Muscle of leg (tissue), 3 donors: ENCODE measurements at regions not wholly inside any gene's neighbourhood (a gene's known extent, or its start where the extent isn't known, plus 50 kb on each side); places are given as distances from the start of the nearest gene placed in this dataset.

Source experiments
- DNase-seq: peaks from one replicate; pipeline ENCODE4 v3.0.0; 2013
- H3K27ac ChIP-seq: one replicate; pipeline ENCODE4 v1.5.1; 2013; ENCODE audit warnings: mild to moderate bottlenecking, low read length, control low read depth
- H3K27me3 ChIP-seq: one replicate; pipeline ENCODE4 v1.6.1; 2013; ENCODE audit warnings: low read length; ENCODE audit not compliant: control insufficient read depth, insufficient read depth
- H3K36me3 ChIP-seq: one replicate; pipeline ENCODE4 v1.6.1; 2013; ENCODE audit warnings: low read length; ENCODE audit not compliant: control insufficient read depth, insufficient read depth
- H3K4me1 ChIP-seq: one replicate; pipeline ENCODE4 v1.6.1; 2013; ENCODE audit warnings: low read length; ENCODE audit not compliant: control insufficient read depth, insufficient read depth
- H3K4me3 ChIP-seq: one replicate; pipeline ENCODE4 v1.5.1; 2013; ENCODE audit warnings: low read length, control low read depth
- H3K9me3 ChIP-seq: replicated peaks from 2 replicates; pipeline ENCODE4 v1.6.1; 2013; ENCODE audit warnings: low read depth, low read length; ENCODE audit not compliant: control insufficient read depth
- WGBS: methylation state at CpG from one replicate; pipeline ENCODE4 v1.1.5; 2013; ENCODE audit warnings: missing lambda C conversion rate; ENCODE audit not compliant: insufficient coverage; 5-methylcytosine and 5-hydroxymethylcytosine counted together

DNA sequence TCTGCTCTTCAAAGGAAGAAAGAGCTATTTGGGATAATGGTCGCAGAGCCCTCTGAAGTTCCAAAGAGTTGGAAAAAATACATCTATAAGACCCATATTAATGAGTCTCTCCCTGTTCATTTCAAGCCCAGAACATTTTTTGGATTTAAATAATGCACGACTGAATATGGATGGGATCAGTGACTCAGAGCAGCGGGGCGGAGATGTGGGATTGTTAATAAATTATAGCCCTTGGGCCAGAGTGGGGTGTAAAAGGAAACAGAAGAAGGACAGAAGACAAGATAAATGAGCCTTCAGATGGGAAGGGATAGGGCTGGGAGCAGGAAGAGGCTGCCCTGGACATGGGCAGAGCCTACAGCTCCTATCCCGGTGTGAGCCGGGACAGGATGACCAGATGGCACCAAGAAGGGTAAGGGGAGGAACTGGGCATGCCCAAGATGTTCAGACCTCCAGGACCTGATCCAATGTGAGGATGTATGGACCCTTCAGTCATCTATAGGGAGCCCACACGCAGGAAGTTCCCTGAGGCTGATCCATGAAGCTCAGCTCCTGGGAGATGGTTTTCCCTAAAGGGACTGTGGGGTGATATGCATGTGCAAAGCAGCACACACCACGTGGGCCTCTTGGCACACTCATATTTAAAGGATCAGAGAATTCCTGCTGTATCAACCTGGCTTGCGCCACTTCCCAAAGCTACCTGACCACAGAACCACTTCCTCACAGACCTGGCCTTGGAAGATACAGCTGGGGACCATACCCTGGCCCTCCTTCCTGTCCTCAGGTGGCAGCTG, 96.1 kb upstream of the PLXNA4 start:
- Histone ChIP-seq H3K36me3 (no peaks in the 10 kb centered on the region), H3K27me3 (no peaks in the 10 kb centered on the region), H3K27ac (no peak overlapping the region), H3K4me3 (no peak overlapping the region), H3K4me1 (no peaks in the 10 kb centered on the region), H3K9me3 (no peaks in the 10 kb centered on the region)
- no peak for DNase-seq
- 87% methylated on average over 6 of the region's 9 CpGs for WGBS

GRCh38 chr7:132666774-132667172, 90.5 kb upstream of the PLXNA4 start:
- no peak overlapping the region for H3K27ac ChIP-seq
- no peaks in the 10 kb centered on the region for H3K9me3 ChIP-seq
- no peak for DNase-seq
- no peaks in the 10 kb centered on the region for H3K36me3 ChIP-seq
- no peaks in the 10 kb centered on the region for H3K4me1 ChIP-seq
- no peaks in the 10 kb centered on the region for H3K27me3 ChIP-seq
- H3K4me3 ChIP-seq, result no peak overlapping the region
- 63% methylated on average over 1 of the region's 2 CpGs for WGBS

DNA sequence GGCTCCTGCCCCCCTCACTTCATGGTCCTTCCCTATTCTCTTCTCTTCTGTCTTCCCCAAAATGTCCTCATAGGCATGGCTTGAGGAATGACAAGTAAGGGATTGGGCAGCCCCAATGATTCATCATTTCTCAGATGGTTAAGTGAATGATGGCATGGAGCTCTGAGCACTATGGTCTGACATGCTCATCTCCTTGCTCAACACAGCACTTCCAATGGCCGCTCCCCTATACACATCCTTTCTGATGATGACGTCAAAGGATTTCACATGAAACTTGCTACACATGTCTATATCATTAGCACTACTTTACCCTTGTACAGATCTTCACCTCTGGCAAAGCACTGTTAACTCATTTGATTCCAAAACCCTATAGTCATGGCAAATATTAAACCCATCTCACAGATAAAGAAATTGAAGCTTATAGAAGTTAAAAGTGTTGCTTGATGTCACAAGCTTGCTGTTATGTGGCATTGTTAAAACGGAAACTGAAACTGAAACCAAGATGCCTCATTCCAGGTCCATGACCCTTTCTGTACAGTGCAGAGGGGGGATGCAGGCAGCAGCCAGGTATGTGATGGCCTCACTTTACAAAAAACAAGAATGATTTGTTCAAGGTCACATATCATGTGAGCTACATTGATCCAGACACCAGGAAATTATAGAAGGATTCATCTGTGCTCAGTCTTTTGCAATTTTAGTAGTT, 90.0 kb upstream of the PLXNA4 start:
- H3K4me1 ChIP-seq, result no peaks in the 10 kb centered on the region
- DNase-seq, result no peak
- H3K4me3 ChIP-seq, result no peak overlapping the region
- no peaks in the 10 kb centered on the region for H3K9me3 ChIP-seq
- H3K27ac ChIP-seq, result no peak overlapping the region
- no peaks in the 10 kb centered on the region for H3K36me3 ChIP-seq
- H3K27me3 ChIP-seq, result no peaks in the 10 kb centered on the region
- WGBS, result 56% methylated on average over 3 of the region's 3 CpGs

GRCh38 chr7:132656846-132657776, 80.8 kb upstream of the PLXNA4 start:
- H3K36me3 ChIP-seq, result no peaks in the 10 kb centered on the region
- no peak overlapping the region for H3K4me3 ChIP-seq
- H3K4me1 ChIP-seq, result peaks cover 4% of the 10 kb centered on the region
- H3K27ac ChIP-seq, result no peak overlapping the region
- H3K9me3 ChIP-seq, result no peaks in the 10 kb centered on the region
- 62% methylated on average over 4 of the region's 9 CpGs for WGBS
- H3K27me3 ChIP-seq, result peaks cover 2% of the 10 kb centered on the region
- no peak for DNase-seq

DNA sequence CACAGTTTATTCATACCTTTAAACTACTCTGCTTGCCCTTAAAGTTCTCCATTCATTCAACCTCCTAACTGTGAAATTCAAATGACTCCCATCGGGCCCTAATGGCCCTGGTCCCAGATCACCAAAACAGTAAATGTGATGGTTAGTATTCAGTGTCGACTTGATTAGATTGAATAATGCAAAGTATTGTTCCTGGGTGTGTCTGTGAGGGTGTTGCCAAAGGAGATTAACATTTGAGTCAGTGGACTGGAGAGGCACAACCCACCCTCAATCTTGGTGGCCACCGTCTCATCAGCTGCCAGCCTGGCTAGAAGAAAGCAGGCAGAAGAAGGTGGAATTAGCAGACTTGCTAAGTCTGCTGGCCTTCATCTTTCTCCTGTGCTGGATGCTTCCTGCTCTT, 80.1 kb upstream of the PLXNA4 start:
- H3K36me3 ChIP-seq, result no peaks in the 10 kb centered on the region
- no peak overlapping the region for H3K4me3 ChIP-seq
- WGBS, result 80% methylated on average over 1 of the region's 3 CpGs
- H3K27ac ChIP-seq, result no peak overlapping the region
- H3K27me3 ChIP-seq, result peaks cover 2% of the 10 kb centered on the region
- peaks cover 4% of the 10 kb centered on the region for H3K4me1 ChIP-seq
- no peak for DNase-seq
- no peaks in the 10 kb centered on the region for H3K9me3 ChIP-seq

DNA sequence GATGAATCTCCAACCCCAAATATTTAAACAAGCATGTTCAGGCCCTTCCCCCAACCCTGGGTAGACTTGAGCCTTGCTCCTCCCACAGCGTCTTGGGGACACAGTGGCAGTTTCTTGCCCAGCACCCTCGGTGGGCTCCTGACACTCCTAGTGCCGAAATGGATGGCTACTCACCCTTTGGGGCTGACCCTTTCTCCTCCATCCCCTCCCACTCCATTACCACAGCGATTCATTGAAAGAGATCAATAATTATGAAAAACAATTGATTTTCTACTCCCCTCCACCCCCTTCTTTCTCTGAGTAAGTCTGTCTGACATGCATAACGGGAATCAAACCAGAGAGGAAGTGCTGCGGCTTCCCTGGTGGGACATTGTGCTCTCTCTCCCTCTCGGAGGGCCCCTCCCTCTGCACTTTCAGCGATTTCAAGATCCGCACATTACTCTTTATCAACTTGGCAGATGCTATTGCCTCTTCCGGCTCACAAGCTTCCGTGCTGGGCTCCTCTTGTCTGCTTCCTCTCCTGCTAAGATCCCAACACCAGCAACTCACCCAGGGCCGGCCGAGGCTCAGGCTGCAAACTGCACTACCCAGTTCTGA, 79.0 kb upstream of the PLXNA4 start:
- Histone ChIP-seq H3K27ac (no peak overlapping the region), H3K4me3 (peak overlapping the region; percentile 0), H3K27me3 (peaks cover 2% of the 10 kb centered on the region), H3K36me3 (no peaks in the 10 kb centered on the region), H3K9me3 (no peaks in the 10 kb centered on the region), H3K4me1 (peaks cover 4% of the 10 kb centered on the region)
- DNase-seq, result peak; percentile 71
- 8% methylated on average over 11 of the region's 13 CpGs for WGBS

GRCh38 chr7:132654150-132654549, 77.9 kb upstream of the PLXNA4 start:
- Histone ChIP-seq H3K36me3 (no peaks in the 10 kb centered on the region), H3K27me3 (peaks cover 2% of the 10 kb centered on the region), H3K4me3 (no peak overlapping the region), H3K4me1 (peaks cover 4% of the 10 kb centered on the region), H3K9me3 (no peaks in the 10 kb centered on the region), H3K27ac (no peak overlapping the region)
- WGBS, result 80% methylated on average over 1 of the region's 3 CpGs
- no peak for DNase-seq

DNA sequence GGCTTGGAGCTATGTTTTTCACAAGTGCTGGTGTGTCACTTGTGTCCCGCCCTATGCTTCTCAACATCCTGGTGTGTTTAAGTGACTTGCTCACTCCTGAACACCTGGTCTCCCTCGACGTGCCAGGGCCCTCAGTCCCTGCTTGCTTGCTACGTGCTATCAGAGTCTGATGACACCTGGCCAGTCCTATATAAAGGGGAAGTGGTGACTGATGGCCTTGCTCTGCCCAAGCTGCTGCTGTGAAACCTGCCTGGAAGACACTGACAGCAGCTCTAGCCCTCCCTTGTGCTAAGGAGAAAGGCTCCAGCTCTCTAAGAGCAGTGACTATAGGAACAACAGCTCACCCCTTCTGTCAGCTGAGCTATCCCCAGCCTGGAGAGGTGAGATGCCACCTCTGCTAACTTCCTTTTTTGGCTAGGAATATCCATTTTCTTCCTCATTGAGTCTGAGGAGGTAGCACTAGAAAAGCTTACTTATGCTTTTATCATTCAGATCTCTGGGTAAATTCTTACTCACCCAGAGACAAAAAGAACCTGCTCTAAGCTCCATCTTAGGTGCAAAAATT, 77.2 kb upstream of the PLXNA4 start:
- WGBS, result 64% methylated on average over 4 of the region's 4 CpGs
- peaks cover 4% of the 10 kb centered on the region for H3K4me1 ChIP-seq
- H3K27ac ChIP-seq, result no peak overlapping the region
- DNase-seq, result no peak
- no peaks in the 10 kb centered on the region for H3K36me3 ChIP-seq
- peaks cover 2% of the 10 kb centered on the region for H3K27me3 ChIP-seq
- no peaks in the 10 kb centered on the region for H3K9me3 ChIP-seq
- no peak overlapping the region for H3K4me3 ChIP-seq

DNA sequence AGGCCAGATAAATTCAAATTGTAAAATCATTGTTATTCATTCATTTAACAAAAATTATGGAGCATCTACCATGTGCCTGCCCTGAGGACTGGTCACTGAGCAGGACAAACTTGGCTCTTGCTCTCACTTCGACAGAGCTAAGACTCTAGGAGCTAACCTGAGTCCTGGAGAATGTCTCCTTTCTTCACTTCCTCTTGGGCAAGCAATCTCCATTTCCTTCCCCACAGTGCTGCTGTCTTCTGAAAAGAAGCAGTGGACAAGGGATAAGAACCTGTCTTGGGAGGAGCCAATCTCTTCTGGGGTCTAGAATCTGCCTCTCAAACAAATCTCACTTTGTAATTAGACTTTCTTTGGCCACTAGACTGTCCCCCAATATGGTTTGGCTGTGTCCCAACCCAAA, 76.2 kb upstream of the PLXNA4 start:
- Histone ChIP-seq H3K27ac (no peak overlapping the region), H3K36me3 (no peaks in the 10 kb centered on the region), H3K9me3 (no peaks in the 10 kb centered on the region), H3K4me3 (no peak overlapping the region), H3K4me1 (peaks cover 4% of the 10 kb centered on the region), H3K27me3 (peaks cover 2% of the 10 kb centered on the region)
- 50% methylated on average over 1 of the region's 1 CpG for WGBS
- DNase-seq, result no peak
